Pancreas (tissue), 10 donors: ENCODE measurements at regions not wholly inside any gene's neighbourhood (a gene's known extent, or its start where the extent isn't known, plus 50 kb on each side); places are given as distances from the start of the nearest gene placed in this dataset.

Experiments
- ATAC-seq, 4 donors: fragments of 200-7000 bp; cut with Tn5 transposase; one replicate each; pipeline versions ENCODE4 v1.8.0 to v1.9.1; 2020; ENCODE audit warnings: mild to moderate bottlenecking in 4 of 4, moderate library complexity in 4 of 4
- DNase-seq, 6 donors: peaks; one replicate each; pipeline ENCODE4 v3.0.0-alpha.2; 2020
- FAIRE-seq: peaks from 2 replicates; lab custom pipeline; 2012; peaks lifted over from hg19 to GRCh38; lab: Jason Lieb, UNC
- H3K27ac ChIP-seq, 4 donors: fragments of 200-600 bp; sonication (generic); 1 replicate in 3 of 4; 2 replicates in 1 of 4; pipeline versions ENCODE4 v1.5.0 to v1.8.0; 2020
- H3K27me3 ChIP-seq, 4 donors: fragments of 200-600 bp; one replicate each; pipeline ENCODE4 v1.8.0; 2021
- H3K36me3 ChIP-seq, 3 donors: fragments of 200-600 bp; sonication (generic) in 1 of 3; one replicate each; pipeline versions ENCODE4 v1.5.0 to v1.8.0; 2020 to 2021
- H3K4me1 ChIP-seq, 3 donors: fragments of 200-600 bp; one replicate each; pipeline ENCODE4 v1.8.0; 2021
- H3K4me3 ChIP-seq, 4 donors: fragments of 200-600 bp; sonication (generic) in 2 of 4; one replicate each; pipeline versions ENCODE4 v1.5.0 to v1.8.0; 2020 to 2021
- H3K9me3 ChIP-seq, 4 donors: fragments of 200-600 bp; one replicate each; pipeline ENCODE4 v1.8.0; 2021
- CTCF ChIP-seq, 4 donors: fragments of 200-600 bp; sonication (generic) in 3 of 4; IDR thresholded peaks; one replicate each; pipeline versions ENCODE4 v1.5.0 to v1.8.0; 2021; ENCODE audit warnings: antibody characterized with exemption in 4 of 4
- WGBS, 2 donors: extraction: QIAGEN DNeasy Blood & Tissue Kit; methylation state at CpG; one replicate each; pipeline ENCODE4 v1.1.7; 2013; 5-methylcytosine and 5-hydroxymethylcytosine counted together
- intact Hi-C, 3 donors: fragments of 100-400 bp; cut with DNase I; formaldehyde crosslinking; loops; one replicate each; pipeline versions ENCODE4 v1.11.1 to v1.14.2; 2022
- donor health status: healthy with polysubstance abuse.
- donor health status: DM: no; HTN: no; CAD: no; lungs with moderate emphysema.
- donor health status: DM: no; HTN: no; CAD: no.
- donor health status: control.
- donor health status: control.
- donor health status: Bipolar disorder and iron deficiency.
- donor health status: DM: yes; HTN: yes; CAD: no.
- donor health status: DM: no; HTN: no; CAD: no.
- donor health status: DM: no; HTN: no; CAD: no.
- donor health status: DM: yes; HTN: yes; CAD: no.

GRCh38 chr4:128362760-128363159, 75.1 kb upstream of the PGRMC2 start:
- no peaks in the 10 kb centered on the region for H3K27me3 ChIP-seq
- no peaks in the 10 kb centered on the region for H3K9me3 ChIP-seq
- no peaks in the 10 kb centered on the region for H3K36me3 ChIP-seq
- 99 to 100% methylated on average over 1 of the region's 1 CpG for WGBS, 2 donors
- H3K27ac ChIP-seq = no peak overlapping the region
- intact Hi-C loops = no loop called here
- no peak for TF ChIP-seq CTCF (IDR thresholded peaks at IDR 0.05)
- H3K4me1 ChIP-seq = no peaks in the 10 kb centered on the region
- no peak for FAIRE-seq
- H3K4me3 ChIP-seq = no peak overlapping the region
- no peak for ATAC-seq
- no peak for DNase-seq

GRCh38 chr4:128359422-128359821, 71.8 kb upstream of the PGRMC2 start:
- 92 to 98% methylated on average over 2 of the region's 2 CpGs for WGBS, 2 donors
- ATAC-seq (no peak), DNase-seq (no peak), FAIRE-seq (no peak)
- no peak overlapping the region for H3K4me3 ChIP-seq
- no peak overlapping the region for H3K27ac ChIP-seq
- H3K27me3 ChIP-seq = no peaks in the 10 kb centered on the region
- intact Hi-C loops = no loop called here
- H3K36me3 ChIP-seq = no peaks in the 10 kb centered on the region
- peaks cover 0 to 12% (median 5%) of the 10 kb centered on the region in 3 donors for H3K4me1 ChIP-seq
- H3K9me3 ChIP-seq = no peaks in the 10 kb centered on the region
- TF ChIP-seq CTCF (IDR thresholded peaks at IDR 0.05) = no peak

- FAIRE-seq (no peak), DNase-seq (no peak), ATAC-seq (peak in 1 of 4 donors; percentile 20)
- Histone ChIP-seq H3K36me3 (no peaks in the 10 kb centered on the region), H3K27ac (no peak overlapping the region), H3K4me3 (no peak overlapping the region), H3K27me3 (no peaks in the 10 kb centered on the region), H3K9me3 (no peaks in the 10 kb centered on the region), H3K4me1 (peaks cover 0 to 12% (median 6%) of the 10 kb centered on the region in 3 donors)
- 29 to 33% methylated on average over 2 of the region's 2 CpGs for WGBS, 2 donors
- intact Hi-C loops = no loop called here
- TF ChIP-seq CTCF (IDR thresholded peaks at IDR 0.05) = no peak
Measured at GRCh38 chr4:128358913-128359279, 71.3 kb upstream of the PGRMC2 start.

GRCh38 chr4:128358231-128358912, 70.8 kb upstream of the PGRMC2 start:
- WGBS, 2 donors = 53 to 60% methylated on average over 7 of the region's 7 CpGs
- Histone ChIP-seq H3K4me3 (no peak overlapping the region), H3K4me1 (peaks cover 0 to 12% (median 6%) of the 10 kb centered on the region in 3 donors), H3K36me3 (no peaks in the 10 kb centered on the region), H3K9me3 (no peaks in the 10 kb centered on the region), H3K27me3 (no peaks in the 10 kb centered on the region), H3K27ac (no peak overlapping the region)
- peak in 3 of 4 donors; percentile 61 to 83 (median 62) for ATAC-seq
- TF ChIP-seq CTCF (IDR thresholded peaks at IDR 0.05) = no peak
- FAIRE-seq = no peak
- no peak for DNase-seq
- intact Hi-C loops = no loop called here

- 65 to 92% methylated on average over 2 of the region's 2 CpGs for WGBS, 2 donors
- no peak overlapping the region for H3K4me3 ChIP-seq
- FAIRE-seq (no peak), DNase-seq (no peak), ATAC-seq (no peak)
- H3K9me3 ChIP-seq = no peaks in the 10 kb centered on the region
- peaks cover 0 to 12% (median 6%) of the 10 kb centered on the region in 3 donors for H3K4me1 ChIP-seq
- H3K27me3 ChIP-seq = no peaks in the 10 kb centered on the region
- no peaks in the 10 kb centered on the region for H3K36me3 ChIP-seq
- no peak for TF ChIP-seq CTCF (IDR thresholded peaks at IDR 0.05)
- no peak overlapping the region for H3K27ac ChIP-seq
- intact Hi-C loops = no loop called here
Measured at GRCh38 chr4:128357286-128357685, 69.7 kb upstream of the PGRMC2 start.
